Esophagus squamous epithelium (tissue), 5 donors: ENCODE measurements at regions not wholly inside any gene's neighbourhood (a gene's known extent, or its start where the extent isn't known, plus 50 kb on each side); places are given as distances from the start of the nearest gene placed in this dataset.

Source experiments
- DNase-seq: peaks from one replicate; lab custom pipeline; 2025; lab: John Stamatoyannopoulos, UW
- H3K27ac ChIP-seq, 4 donors: fragments of 200-600 bp; sonication (generic); one replicate each; pipeline ENCODE4 v1.5.1; 2016 to 2019; ENCODE audit warnings: mild to moderate bottlenecking in 1 of 4
- H3K27me3 ChIP-seq, 4 donors: fragments of 200-600 bp; sonication (generic); 1 replicate in 3 of 4; 2 replicates in 1 of 4; pipeline versions ENCODE4 v1.5.1 to v1.6.0; 2017 to 2021; ENCODE audit warnings: antibody characterized with exemption in 1 of 4
- H3K36me3 ChIP-seq, 3 donors: fragments of 200-600 bp; sonication (generic); one replicate each; pipeline ENCODE4 v1.5.1; 2016 to 2019
- H3K4me1 ChIP-seq, 3 donors: fragments of 200-600 bp; sonication (generic); one replicate each; pipeline ENCODE4 v1.5.1; 2017 to 2019
- H3K4me3 ChIP-seq, 4 donors: fragments of 200-600 bp; sonication (generic); 1 replicate in 3 of 4; 2 replicates in 1 of 4; pipeline ENCODE4 v1.5.1; 2016 to 2019; ENCODE audit warnings: mild to moderate bottlenecking in 2 of 4, moderate library complexity in 1 of 4
- H3K9me3 ChIP-seq, 3 donors: fragments of 200-600 bp; sonication (generic); one replicate each; pipeline ENCODE4 v1.5.1; 2016 to 2019
- CTCF ChIP-seq, 6 experiments: fragments of 450-650 bp in 4 of 6; fragments of 200-600 bp in 2 of 6; sonication (generic) in 2 of 6; IDR thresholded peaks; one replicate each; pipeline ENCODE4 v1.5.1; 2016 to 2019; ENCODE audit warnings: antibody characterized with exemption in 6 of 6, mild to moderate bottlenecking in 4 of 6, moderate library complexity in 4 of 6
- POLR2A ChIP-seq, 4 donors: fragments of 450-650 bp; IDR thresholded peaks; one replicate each; pipeline ENCODE4 v1.6.1; 2017; ENCODE audit warnings: antibody characterized with exemption in 4 of 4, mild to moderate bottlenecking in 4 of 4, moderate library complexity in 3 of 4
- WGBS, 2 donors: methylation state at CpG; one replicate each; pipeline ENCODE4 v1.1.5; 2018; 5-methylcytosine and 5-hydroxymethylcytosine counted together
- intact Hi-C: fragments of 100-400 bp; cut with DNase I; formaldehyde crosslinking; loops from one replicate; pipeline ENCODE4 v1.15.0; 2022
- donor health status: DM: yes; HTN: yes; CAD: no.

DNA sequence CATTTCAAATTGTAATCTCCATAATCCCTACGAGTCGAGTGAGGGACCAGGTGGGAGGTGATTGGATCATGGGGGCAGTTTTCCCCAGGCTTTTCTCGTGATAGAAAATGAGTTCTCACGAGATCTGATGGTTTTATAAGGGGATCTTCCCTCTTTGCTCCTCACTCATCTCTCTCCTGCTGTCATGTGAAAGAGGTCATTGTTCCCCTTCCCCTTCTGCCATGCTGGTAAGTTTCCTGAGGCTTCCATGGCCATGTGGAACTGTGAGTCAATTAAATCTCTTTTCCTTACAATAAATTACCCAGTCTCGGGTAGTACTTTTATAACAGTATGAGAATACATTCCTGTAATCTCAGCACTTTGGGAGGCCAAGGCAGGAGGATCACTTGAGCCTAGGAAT, 76.7 kb upstream of the MARCHF10 start:
- no peaks in the 10 kb centered on the region for H3K9me3 ChIP-seq
- no peaks in the 10 kb centered on the region for H3K27me3 ChIP-seq
- intact Hi-C loops, result no loop called here
- WGBS, 2 donors, result 67 to 90% methylated on average over 3 to 5 of the region's 5 CpGs
- TF ChIP-seq CTCF (IDR thresholded peaks at IDR 0.05) (no peak), POLR2A (IDR thresholded peaks at IDR 0.05) (no peak)
- no peak for DNase-seq
- no peaks in the 10 kb centered on the region for H3K36me3 ChIP-seq
- no peaks in the 10 kb centered on the region for H3K4me1 ChIP-seq
- H3K4me3 ChIP-seq, result no peak overlapping the region
- no peak overlapping the region for H3K27ac ChIP-seq

- TF ChIP-seq POLR2A (IDR thresholded peaks at IDR 0.05), result no peak
- TF ChIP-seq CTCF (IDR thresholded peaks at IDR 0.05), result no peak
- no peaks in the 10 kb centered on the region for H3K9me3 ChIP-seq
- no peaks in the 10 kb centered on the region for H3K27me3 ChIP-seq
- H3K4me1 ChIP-seq, result no peaks in the 10 kb centered on the region
- intact Hi-C loops, result no loop called here
- no peak overlapping the region for H3K4me3 ChIP-seq
- 56 to 59% methylated on average over 4 of the region's 4 CpGs for WGBS, 2 donors
- no peaks in the 10 kb centered on the region for H3K36me3 ChIP-seq
- no peak for DNase-seq
- H3K27ac ChIP-seq, result no peak overlapping the region
Measured at GRCh38 chr17:62882878-62883277, 74.8 kb upstream of the MARCHF10 start.

GRCh38 chr17:62882284-62882683, 74.2 kb upstream of the MARCHF10 start:
- TF ChIP-seq CTCF (IDR thresholded peaks at IDR 0.05), result no peak
- TF ChIP-seq POLR2A (IDR thresholded peaks at IDR 0.05), result no peak
- Histone ChIP-seq H3K27ac (no peak overlapping the region), H3K4me1 (peaks cover 0 to 3% (median 0%) of the 10 kb centered on the region in 3 donors), H3K27me3 (no peaks in the 10 kb centered on the region), H3K36me3 (no peaks in the 10 kb centered on the region), H3K9me3 (no peaks in the 10 kb centered on the region), H3K4me3 (no peak overlapping the region)
- intact Hi-C loops, result no loop called here
- DNase-seq, result no peak
- WGBS, 2 donors, result 63 to 65% methylated on average over 7 of the region's 7 CpGs

DNA sequence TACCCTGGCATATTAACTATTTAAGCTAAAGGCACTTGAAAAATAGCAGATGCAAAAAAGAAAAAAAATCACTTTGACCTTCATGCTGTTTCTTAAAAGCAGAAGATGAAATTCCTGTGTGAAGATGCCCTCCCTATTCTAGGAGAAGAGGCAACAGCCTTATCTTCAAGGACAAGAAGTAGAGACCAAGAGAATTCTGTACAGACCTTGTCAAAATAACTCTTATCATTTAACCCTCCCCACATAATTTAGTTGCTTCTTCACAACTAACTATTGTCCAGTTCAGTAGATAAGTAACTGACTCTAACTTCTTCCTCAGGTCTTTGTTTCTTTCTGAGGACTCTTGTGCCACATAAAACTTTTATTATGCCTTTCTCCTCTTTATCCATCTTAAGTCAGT, 72.0 kb upstream of the MARCHF10 start:
- Histone ChIP-seq H3K4me1 (peaks cover 0 to 19% (median 6%) of the 10 kb centered on the region in 3 donors), H3K27ac (no peak overlapping the region), H3K4me3 (no peak overlapping the region), H3K36me3 (no peaks in the 10 kb centered on the region), H3K27me3 (peaks cover 0 to 4% (median 0%) of the 10 kb centered on the region in 4 donors), H3K9me3 (no peaks in the 10 kb centered on the region)
- TF ChIP-seq CTCF (IDR thresholded peaks at IDR 0.05) (no peak), POLR2A (IDR thresholded peaks at IDR 0.05) (no peak)
- intact Hi-C loops, result no loop called here
- no peak for DNase-seq

DNA sequence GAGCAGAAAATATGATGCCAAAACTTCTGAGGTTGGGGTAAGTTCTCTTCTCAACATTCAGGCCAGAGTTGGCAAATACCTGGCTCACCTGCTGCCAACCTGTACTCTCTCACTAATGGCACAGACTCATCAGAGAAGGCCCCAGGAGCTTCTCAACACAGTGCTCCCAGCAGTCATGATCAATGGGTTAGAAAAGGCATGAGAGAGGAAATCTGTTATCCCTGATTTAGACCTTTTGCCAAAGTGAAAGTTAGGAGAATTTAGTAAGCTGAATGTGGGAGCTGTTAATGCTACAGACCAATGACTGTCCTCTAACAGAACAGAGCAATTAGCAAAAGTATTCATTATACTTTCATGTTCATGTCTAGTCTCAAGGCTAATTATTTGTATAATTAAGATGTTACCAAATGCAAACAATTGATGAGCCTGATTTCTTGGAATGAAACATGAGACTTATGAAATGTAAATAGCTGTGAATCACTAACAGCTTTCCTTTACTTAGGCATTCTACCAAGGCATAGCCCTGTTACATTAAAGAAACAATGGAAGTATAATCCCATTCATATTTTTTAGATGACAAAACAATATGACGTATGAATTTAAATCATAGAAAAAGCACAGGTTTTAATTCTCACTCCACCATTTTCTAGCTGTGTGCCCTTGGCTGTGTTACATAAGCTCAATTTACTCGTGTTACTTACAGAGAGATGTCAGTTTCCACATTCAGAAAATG, 68.7 kb upstream of the MARCHF10 start:
- no peaks in the 10 kb centered on the region for H3K36me3 ChIP-seq
- peak overlapping the region in 2 of 4 donors; percentile 17 to 20 for H3K27ac ChIP-seq
- intact Hi-C loops, result no loop called here
- no peak for DNase-seq
- peaks cover 0 to 19% (median 6%) of the 10 kb centered on the region in 3 donors for H3K4me1 ChIP-seq
- TF ChIP-seq CTCF (IDR thresholded peaks at IDR 0.05) (no peak), POLR2A (IDR thresholded peaks at IDR 0.05) (no peak)
- 23 to 33% methylated on average over 2 of the region's 2 CpGs for WGBS, 2 donors
- H3K4me3 ChIP-seq, result no peak overlapping the region
- H3K27me3 ChIP-seq, result peaks cover 0 to 11% (median 0%) of the 10 kb centered on the region in 4 donors
- H3K9me3 ChIP-seq, result no peaks in the 10 kb centered on the region
